ENCODE measurements at regions not wholly inside any gene's neighbourhood (a gene's known extent, or its start where the extent isn't known, plus 50 kb on each side); places are given as distances from the start of the nearest gene placed in this dataset.

DNA sequence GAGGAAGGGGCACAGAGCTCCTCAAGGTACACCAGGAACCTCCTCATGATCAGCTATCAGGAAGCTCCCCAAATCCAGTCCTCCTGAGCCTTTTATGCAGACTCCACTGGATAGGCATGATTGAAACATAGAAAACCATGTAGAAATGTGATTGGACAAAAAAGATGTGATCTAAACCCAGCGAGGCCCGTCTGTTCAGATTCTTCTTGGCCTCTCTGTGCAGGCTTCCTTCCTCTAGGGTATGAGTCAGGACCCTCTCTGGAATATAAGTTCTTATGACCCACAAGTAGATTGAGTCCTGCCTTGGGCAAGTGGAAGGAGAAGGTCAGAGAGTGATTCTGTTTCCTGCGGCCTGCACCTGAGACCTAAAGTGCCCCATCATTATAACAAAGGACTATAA is 166.3 kb downstream of the PHLDA1 start:
- 100% methylated on average over 1 of the region's 3 CpGs; no CpG with 5 or more reads in 1 of the 2 experiments for WGBS, 2 experiments (ENCODE audit: extremely low coverage in 2 of 2, insufficient read length in 1 of 2)
- ATAC-seq (ENCODE audit: low read depth), result no peak
- dilution Hi-C loops (cut with HindIII; ENCODE audit: low sequenced_read_pairs, unreplicated experiment) (no loop called here), intact Hi-C loops (cut with micrococcal nuclease) (no loop called here), in situ Hi-C loops (cut with MboI; ENCODE audit: low sequenced_read_pairs) (no loop called here)
- Histone ChIP-seq H4K20me1 (ENCODE audit: insufficient read depth, low read length) (no peaks in the 10 kb centered on the region), H2BK120ac (ENCODE audit: low read depth, low read length) (peak overlapping the region; percentile 10), H2AK9ac (replicated peaks; ENCODE audit: low read depth, low read length, poor library complexity) (no peak overlapping the region), H4K5ac (ENCODE audit: low read depth, low read length) (no peak overlapping the region), H3K4ac (ENCODE audit: low read depth, low read length) (peak overlapping the region; percentile 0; the same call in 1 of the 2 replicates), H3K27me3 (ENCODE audit: control insufficient read depth, insufficient read depth, low read length) (no peaks in the 10 kb centered on the region), H3K18ac (ENCODE audit: low read depth, low read length) (no peak overlapping the region), H3K9me1 (ENCODE audit: insufficient read depth, low read length) (0 out of 2 replicates have a peak, but pooled peaks cover 4% of the 10 kb centered on the region), H3K36me3 (ENCODE audit: control insufficient read depth, insufficient read depth, low read length) (no peaks in the 10 kb centered on the region), H3K4me2 (ENCODE audit: low read depth, low read length) (no peak overlapping the region), H2AFZ (replicated peaks; ENCODE audit: low read length, poor library complexity) (no peak overlapping the region), H3K4me1 (ENCODE audit: control insufficient read depth, insufficient read depth, low read length) (peaks cover 10% of the 10 kb centered on the region), H3K56ac (ENCODE audit: extremely low read depth, insufficient read depth, low read length) (no peak overlapping the region), H2AK5ac (ENCODE audit: low read depth, low read length) (peak overlapping the region; percentile 15; the same call in 1 of the 2 replicates), H4K8ac (ENCODE audit: low read depth in 2 of 2, low read length in 2 of 2) (0 out of 4 replicates have a peak overlapping the region, but pooled peaks of 1 of the 2 experiments have one; percentile 56), H2BK15ac (ENCODE audit: low read depth, low read length) (peak overlapping the region; percentile 50; the same call in 1 of the 3 replicates), H3K4me3 (ENCODE audit: insufficient read depth, low read depth, low read length) (no peak overlapping the region), H3K27ac (ENCODE audit: insufficient read depth, low read length) (no peak overlapping the region), H3K9me3 (ENCODE audit: control insufficient read depth, insufficient read depth, low read length) (no peaks in the 10 kb centered on the region), H3K23ac (ENCODE audit: low read depth, low read length) (no peak overlapping the region), H3K14ac (replicated peaks; ENCODE audit: low read depth, low read length) (no peak overlapping the region), H4K91ac (ENCODE audit: insufficient read depth, low read depth, low read length) (0 out of 2 replicates have a peak overlapping the region, but pooled peaks have one; percentile 1), H2BK20ac (ENCODE audit: low read depth, low read length) (peak overlapping the region; percentile 53; the same call in 1 of the 2 replicates), H3K79me1 (ENCODE audit: low read depth in 1 of 2, low read length in 2 of 2) (no peaks in the 10 kb centered on the region), H3K9ac (ENCODE audit: low read depth, low read length) (no peak overlapping the region), H2BK5ac (ENCODE audit: low read depth, low read length, poor library complexity, severe bottlenecking) (peak overlapping the region; percentile 11)
- ChIA-PET POLR2A (ENCODE audit: unreplicated experiment) (no interaction called here), CTCF (no interaction called here)
- DNase-seq, result no peak
- no TSS peak for BruUV-seq (replicated peaks)
- TF ChIP-seq RAD21 (IDR thresholded peaks at IDR 0.05; ENCODE audit: low read length), result no peak
- TF ChIP-seq FOS (IDR thresholded peaks at IDR 0.05; ENCODE audit: low read depth, low read length), result no peak
- TF ChIP-seq BHLHE40 (IDR thresholded peaks at IDR 0.05; ENCODE audit: low read depth, low read length), result no peak
- TF ChIP-seq NFE2L2 (IDR thresholded peaks at IDR 0.05; ENCODE audit: low read depth, low read length), result no peak
- TF ChIP-seq, protein P1, sequence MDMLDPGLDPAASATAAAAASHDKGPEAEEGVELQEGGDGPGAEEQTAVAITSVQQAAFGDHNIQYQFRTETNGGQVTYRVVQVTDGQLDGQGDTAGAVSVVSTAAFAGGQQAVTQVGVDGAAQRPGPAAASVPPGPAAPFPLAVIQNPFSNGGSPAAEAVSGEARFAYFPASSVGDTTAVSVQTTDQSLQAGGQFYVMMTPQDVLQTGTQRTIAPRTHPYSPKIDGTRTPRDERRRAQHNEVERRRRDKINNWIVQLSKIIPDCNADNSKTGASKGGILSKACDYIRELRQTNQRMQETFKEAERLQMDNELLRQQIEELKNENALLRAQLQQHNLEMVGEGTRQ (IDR thresholded peaks at IDR 0.05; ENCODE audit: low read depth, low read length), result no peak
- no peak for TF ChIP-seq RFX5 (IDR thresholded peaks at IDR 0.05; ENCODE audit: low read depth, low read length)
- TF ChIP-seq CHD1 (IDR thresholded peaks at IDR 0.05; ENCODE audit: low read depth, low read length), result no peak
- TF ChIP-seq RCOR1 (IDR thresholded peaks at IDR 0.05; ENCODE audit: insufficient replicate concordance, low read length), result no peak
- no peak for TF ChIP-seq POLR2A (IDR thresholded peaks at IDR 0.05; ENCODE audit: low read depth, low read length)
- TF ChIP-seq, protein P2, sequence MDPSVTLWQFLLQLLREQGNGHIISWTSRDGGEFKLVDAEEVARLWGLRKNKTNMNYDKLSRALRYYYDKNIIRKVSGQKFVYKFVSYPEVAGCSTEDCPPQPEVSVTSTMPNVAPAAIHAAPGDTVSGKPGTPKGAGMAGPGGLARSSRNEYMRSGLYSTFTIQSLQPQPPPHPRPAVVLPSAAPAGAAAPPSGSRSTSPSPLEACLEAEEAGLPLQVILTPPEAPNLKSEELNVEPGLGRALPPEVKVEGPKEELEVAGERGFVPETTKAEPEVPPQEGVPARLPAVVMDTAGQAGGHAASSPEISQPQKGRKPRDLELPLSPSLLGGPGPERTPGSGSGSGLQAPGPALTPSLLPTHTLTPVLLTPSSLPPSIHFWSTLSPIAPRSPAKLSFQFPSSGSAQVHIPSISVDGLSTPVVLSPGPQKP (IDR thresholded peaks at IDR 0.05; ENCODE audit: borderline replicate concordance, low read depth, low read length), result no peak
- TF ChIP-seq, protein P3, sequence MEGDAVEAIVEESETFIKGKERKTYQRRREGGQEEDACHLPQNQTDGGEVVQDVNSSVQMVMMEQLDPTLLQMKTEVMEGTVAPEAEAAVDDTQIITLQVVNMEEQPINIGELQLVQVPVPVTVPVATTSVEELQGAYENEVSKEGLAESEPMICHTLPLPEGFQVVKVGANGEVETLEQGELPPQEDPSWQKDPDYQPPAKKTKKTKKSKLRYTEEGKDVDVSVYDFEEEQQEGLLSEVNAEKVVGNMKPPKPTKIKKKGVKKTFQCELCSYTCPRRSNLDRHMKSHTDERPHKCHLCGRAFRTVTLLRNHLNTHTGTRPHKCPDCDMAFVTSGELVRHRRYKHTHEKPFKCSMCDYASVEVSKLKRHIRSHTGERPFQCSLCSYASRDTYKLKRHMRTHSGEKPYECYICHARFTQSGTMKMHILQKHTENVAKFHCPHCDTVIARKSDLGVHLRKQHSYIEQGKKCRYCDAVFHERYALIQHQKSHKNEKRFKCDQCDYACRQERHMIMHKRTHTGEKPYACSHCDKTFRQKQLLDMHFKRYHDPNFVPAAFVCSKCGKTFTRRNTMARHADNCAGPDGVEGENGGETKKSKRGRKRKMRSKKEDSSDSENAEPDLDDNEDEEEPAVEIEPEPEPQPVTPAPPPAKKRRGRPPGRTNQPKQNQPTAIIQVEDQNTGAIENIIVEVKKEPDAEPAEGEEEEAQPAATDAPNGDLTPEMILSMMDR (conservative IDR thresholded peaks at IDR 0.05; ENCODE audit: low read depth, low read length), result no peak
- TF ChIP-seq SMC3 (IDR thresholded peaks at IDR 0.05; ENCODE audit: low read depth, low read length), result no peak
- TF ChIP-seq CEBPB (IDR thresholded peaks at IDR 0.05; ENCODE audit: low read depth, low read length), result no peak
- TF ChIP-seq MXI1 (IDR thresholded peaks at IDR 0.05; ENCODE audit: borderline replicate concordance, low read depth, low read length), result no peak
- TF ChIP-seq MAZ (IDR thresholded peaks at IDR 0.05; ENCODE audit: borderline replicate concordance, low read depth, low read length), result no peak
- no peak for TF ChIP-seq MAFK (IDR thresholded peaks at IDR 0.05; ENCODE audit: low read depth, low read length)
